ENCODE measurements at regions not wholly inside any gene's neighbourhood (a gene's known extent, or its start where the extent isn't known, plus 50 kb on each side); places are given as distances from the start of the nearest gene placed in this dataset.

GRCh38 chr4:10182446-10183424 is 66.1 kb upstream of the WDR1 start:
- Mint-ChIP-seq H3K4me3 (no peak overlapping the region), H3K4me1 (no peaks in the 10 kb centered on the region), H3K9me3 (peaks cover 56% of the 10 kb centered on the region), H3K27ac (no peak overlapping the region), H3K36me3 (no peaks in the 10 kb centered on the region), H3K27me3 (ENCODE audit: low read depth) (no peaks in the 10 kb centered on the region; the same call in 1 of the 2 replicates)
- ATAC-seq, result no peak
- TF ChIP-seq PRRX2 (CRISPR knock-in tag; IDR thresholded peaks at IDR 0.05) (no peak), SMAD3 (CRISPR knock-in tag; IDR thresholded peaks at IDR 0.05; ENCODE audit: borderline replicate concordance) (no peak), ZNF532 (CRISPR knock-in tag; IDR thresholded peaks at IDR 0.05; ENCODE audit: borderline replicate concordance) (no peak), ARID4B (CRISPR knock-in tag; IDR thresholded peaks at IDR 0.05; ENCODE audit: borderline replicate concordance) (no peak), ERG (CRISPR knock-in tag; IDR thresholded peaks at IDR 0.05) (no peak), EMX1 (CRISPR knock-in tag; IDR thresholded peaks at IDR 0.05) (no peak), NFATC4 (CRISPR knock-in tag; IDR thresholded peaks at IDR 0.05) (no peak), FOXP4 (CRISPR knock-in tag; IDR thresholded peaks at IDR 0.05) (no peak), ATF2 (CRISPR knock-in tag; IDR thresholded peaks at IDR 0.05; ENCODE audit: borderline replicate concordance, low read depth) (no peak), CREM (CRISPR knock-in tag; IDR thresholded peaks at IDR 0.05) (no peak), E2F5 (CRISPR knock-in tag; IDR thresholded peaks at IDR 0.05) (no peak), RORB (CRISPR knock-in tag; IDR thresholded peaks at IDR 0.05) (no peak), ELF4 (CRISPR knock-in tag; IDR thresholded peaks at IDR 0.05; ENCODE audit: low read depth) (no peak), E2F4 (CRISPR knock-in tag; IDR thresholded peaks at IDR 0.05; ENCODE audit: borderline replicate concordance, low read depth) (no peak), ESRRA (CRISPR knock-in tag; IDR thresholded peaks at IDR 0.05; ENCODE audit: borderline replicate concordance) (no peak), ZMAT4 (CRISPR knock-in tag; IDR thresholded peaks at IDR 0.05) (no peak), ZNF263 (CRISPR knock-in tag; IDR thresholded peaks at IDR 0.05; ENCODE audit: low read depth) (no peak)
- ChIA-PET CTCF (no interaction called here), POLR2A (no interaction called here)
- no peak for DNase-seq (ENCODE audit: low spot score)

Data from WTC11 (cell line).